NCI-H1105 treated with DMSO at 0.1 percent for 48 hours (cell line): ENCODE measurements at regions not wholly inside any gene's neighbourhood (a gene's known extent, or its start where the extent isn't known, plus 50 kb on each side); places are given as distances from the start of the nearest gene placed in this dataset.
A peak's percentile ranks its signal among the peaks of the same experiment; 100 is the strongest.
"Not testable (repeated sequence)": the region's sequence is repeated elsewhere in the genome, so short reads cannot be mapped to it uniquely, and the experiment has no call there.

Experiments used
- DNase-seq: peaks from one replicate; lab custom pipeline; 2025; lab: John Stamatoyannopoulos, UW

DNA sequence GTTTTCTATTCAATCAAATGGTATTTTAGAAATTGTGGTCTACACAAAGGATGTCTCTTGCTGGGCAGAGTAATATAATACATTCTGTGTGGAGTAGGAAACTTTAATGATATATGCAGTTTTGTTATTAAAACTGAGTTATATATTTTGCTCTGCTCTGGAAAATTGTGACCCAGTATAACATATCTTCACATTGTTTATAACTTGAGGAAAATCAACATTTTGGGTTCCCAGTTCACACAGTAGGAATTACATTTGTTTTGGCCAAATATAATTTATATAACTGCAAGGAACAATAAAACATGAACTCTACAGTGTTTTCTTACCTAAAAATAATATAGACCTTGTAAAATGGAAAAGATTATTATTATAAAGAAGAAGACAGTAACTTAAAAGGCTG lies 372.4 kb downstream of the OSR1 start:
- no peak for DNase-seq

DNA sequence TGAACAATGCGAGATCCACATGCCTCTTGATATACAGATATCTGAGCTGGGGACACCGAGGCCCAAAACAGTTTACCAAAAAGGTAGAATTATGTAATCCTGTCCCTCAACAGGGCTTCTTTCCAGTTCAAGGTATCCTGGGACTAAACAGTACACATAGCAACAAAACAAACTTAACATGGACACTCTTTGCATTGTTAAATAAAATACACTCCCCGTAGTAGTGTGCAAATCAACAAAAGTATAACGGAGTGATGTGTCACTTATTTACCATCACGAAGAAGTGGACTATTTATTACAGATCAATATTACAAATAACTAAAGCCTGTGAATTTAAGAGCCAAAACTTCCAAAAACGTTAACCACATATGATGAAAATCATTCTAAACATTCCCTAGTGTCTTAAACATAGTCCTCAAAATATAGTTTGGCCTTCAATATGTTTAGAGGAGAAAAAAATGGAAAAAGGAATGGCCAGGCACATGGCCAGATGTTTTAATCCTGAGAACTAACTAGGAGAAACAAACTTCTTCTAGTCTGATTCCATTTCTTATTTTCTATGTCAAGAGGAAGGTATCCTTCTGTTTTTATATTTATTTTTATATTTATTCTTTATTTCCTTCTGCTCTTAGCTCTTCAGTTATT lies 377.5 kb downstream of the OSR1 start:
- DNase-seq: no peak

DNA sequence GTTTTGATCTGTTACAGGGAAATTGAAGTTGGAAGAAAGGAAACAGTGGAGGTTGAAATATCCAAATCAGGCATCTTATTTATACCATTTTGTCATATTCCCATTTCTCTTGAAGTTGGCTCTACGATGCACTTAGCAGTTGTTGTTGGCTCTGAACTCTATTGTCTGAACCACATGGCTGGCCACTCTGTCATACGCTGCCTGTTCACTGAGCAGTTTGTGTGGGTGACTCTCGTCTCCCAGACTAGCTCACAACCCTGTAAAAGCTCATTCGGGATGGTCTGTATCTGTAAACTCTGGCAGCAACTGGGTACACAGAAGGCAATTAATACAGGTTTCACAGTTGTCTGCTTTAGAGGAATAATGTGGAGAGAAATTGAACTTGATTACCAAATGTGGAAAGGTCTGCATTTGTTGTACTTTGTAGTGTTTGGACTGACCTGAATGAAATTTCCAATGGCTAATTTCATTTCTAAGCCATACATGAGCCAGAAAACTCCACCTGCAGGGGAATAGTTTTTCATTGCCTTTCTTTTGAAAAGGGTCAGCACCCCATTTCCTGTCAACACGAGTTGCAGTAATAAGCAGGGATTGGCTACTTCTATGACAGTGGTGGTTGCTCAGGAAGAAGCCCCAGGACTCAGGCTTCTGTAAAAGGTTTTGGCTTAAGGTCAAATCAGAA lies 378.2 kb downstream of the OSR1 start:
- no peak for DNase-seq

DNA sequence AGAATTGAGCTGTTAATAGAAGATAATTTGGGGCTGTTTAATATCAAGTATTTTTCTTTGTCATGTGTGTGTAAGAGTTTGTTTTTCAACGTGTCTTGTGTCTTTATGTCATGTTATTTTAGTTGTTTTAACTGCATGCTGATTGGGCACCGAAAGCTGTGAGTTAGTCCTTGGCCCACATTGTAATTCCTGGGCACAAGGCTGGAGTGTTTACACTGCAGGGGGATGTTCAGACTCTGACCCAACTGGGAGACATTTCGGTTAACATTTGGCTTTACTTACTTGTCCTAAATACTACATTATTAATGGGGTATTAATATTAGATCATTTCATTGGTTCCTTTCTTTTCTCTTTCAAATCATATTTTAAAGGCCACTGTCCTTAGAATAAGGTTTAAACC lies 381.0 kb downstream of the OSR1 start:
- DNase-seq: no peak

DNA sequence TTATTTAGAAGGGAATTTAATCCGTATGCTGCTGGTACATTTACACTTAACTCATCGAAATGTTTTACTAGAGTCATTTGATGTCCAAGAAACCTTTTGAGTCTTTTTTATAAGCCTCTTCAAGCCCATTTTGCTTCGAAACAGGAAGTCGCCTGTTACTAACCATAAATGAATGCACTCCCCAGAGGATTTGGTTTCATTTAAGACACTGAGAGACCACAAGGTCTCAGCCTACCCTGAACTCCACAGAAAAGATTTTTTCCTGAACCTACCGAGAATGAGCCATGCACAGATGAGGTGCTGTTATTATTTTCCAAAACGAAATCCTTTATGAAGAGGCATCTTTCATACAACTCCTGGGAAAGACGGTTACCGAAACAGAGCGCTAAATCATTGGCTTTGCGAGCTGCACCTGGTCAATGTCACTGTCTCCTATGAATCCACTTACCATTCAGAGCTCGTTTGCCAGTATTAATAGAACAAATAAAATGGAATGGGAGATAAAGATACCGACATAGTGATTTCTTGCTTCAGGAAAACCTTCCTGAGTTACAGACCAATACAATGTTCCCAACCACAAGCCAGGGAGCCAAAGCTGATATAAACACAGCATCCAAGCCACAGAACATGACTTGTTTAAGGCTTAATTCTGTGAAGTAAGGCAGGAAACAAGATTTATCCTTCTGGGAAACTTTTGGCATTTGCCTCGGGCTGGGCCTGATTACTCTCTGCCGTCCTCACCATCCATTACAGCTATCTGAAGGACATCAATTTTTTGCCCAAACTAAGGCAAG lies 382.1 kb downstream of the OSR1 start:
- peak; percentile 14 for DNase-seq

DNA sequence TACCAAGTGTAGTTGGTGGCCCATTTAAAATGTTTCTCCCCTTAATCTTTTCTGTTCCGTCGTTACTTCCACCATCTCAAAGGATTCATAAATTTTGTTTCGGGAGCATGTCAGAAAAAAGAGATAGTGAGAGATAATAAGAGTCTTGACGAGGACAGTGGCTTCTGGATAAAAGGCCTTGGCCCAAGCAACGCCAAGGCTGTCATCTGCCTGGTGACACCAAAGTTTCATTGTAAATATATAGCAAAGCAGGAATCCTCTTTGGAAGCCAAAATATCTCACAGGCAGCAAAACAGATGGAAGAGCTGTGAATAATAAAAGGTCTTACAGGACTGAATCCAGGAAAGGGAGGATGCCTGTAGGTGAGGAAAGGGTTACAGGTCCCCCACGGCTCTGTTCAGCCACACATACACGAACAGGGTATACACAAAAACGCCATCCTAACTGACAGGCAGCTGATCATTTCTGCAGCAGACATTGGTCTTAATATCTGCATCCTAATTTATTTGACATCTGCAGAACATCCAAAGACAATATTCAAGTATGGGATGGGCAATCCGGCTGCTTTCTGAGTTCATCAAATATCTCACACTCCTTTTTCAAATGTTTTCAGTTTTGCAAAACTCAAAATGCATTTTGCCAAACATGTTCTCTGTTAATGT lies 382.8 kb downstream of the OSR1 start:
- DNase-seq: no peak

DNA sequence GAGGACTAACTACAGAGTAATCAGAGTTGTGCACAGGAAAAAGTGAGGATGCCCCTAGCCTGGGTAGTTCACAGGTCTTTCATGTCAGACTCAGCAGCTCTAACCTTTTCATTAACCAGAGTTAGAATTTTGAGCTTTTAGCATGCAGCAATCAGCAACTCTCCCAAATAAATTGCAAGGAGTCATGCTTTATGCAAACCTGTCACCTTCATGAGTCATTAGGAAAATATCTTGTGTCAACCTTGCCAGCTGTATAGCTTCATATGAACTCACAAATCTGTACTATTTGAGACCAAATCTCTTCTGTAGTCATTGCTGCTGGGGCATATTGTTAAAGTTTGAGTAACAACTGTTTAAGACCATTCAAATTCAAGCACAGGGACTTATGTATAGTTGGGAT lies 382.3 kb upstream of the NT5C1B start:
- no peak for DNase-seq

DNA sequence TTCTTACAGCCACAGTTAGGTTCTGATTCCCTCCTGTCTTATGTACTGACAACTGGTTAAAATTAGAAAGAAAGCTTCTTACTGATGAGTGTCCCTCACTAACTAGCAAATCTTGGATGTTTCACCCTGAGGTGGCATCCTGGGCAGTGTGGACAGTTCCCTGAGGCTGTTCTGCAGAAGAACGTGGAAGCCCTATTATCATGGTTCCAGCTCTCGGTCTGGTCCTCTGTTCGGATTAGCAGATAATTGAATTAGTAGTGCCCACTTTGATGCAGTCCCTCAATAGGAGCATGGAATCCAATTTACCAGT lies 381.7 kb upstream of the NT5C1B start:
- DNase-seq: no peak

DNA sequence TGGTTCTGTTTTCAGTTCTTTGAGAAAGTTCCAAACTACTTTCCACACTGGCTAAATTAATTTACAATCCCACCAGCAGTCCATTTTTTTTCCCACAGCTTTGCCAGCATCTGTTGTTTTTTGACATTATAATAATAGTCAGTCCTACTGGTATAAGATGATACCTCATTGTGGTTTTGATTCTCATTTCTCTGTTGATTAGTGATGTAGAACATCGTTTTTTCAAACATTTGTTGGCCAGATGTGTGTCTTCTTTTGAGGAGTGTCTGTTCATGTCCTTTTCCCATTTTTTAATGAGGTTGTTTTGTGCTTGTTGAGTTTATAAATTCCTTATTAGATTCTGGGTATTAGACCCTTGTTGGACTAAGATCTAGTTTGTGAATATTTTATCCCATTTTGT lies 376.8 kb upstream of the NT5C1B start:
- no peak for DNase-seq

DNA sequence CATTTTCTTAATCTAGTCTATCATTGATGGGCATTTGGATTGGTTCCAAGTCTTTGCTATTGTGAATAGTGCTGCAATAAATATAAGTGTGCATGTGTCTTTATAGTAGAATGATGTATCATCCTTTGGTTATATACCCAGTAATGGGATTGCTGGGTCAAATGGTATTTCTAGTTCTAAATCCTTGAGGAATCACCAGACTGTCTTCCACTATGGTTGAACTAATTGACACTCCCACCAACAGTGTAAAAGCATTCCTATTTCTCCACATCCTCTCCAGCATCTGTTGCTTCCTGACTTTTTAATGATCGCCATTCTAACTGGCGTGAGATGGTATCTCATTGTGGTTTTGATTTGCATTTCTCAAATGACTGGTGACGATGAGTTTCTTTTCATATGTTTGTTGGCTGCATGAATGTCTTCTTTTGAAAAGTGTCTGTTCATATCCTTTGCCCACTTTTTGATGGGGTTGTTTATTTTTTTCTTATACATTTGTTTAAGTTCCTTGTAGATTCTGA lies 374.4 kb upstream of the NT5C1B start:
- DNase-seq: not testable (repeated sequence)

DNA sequence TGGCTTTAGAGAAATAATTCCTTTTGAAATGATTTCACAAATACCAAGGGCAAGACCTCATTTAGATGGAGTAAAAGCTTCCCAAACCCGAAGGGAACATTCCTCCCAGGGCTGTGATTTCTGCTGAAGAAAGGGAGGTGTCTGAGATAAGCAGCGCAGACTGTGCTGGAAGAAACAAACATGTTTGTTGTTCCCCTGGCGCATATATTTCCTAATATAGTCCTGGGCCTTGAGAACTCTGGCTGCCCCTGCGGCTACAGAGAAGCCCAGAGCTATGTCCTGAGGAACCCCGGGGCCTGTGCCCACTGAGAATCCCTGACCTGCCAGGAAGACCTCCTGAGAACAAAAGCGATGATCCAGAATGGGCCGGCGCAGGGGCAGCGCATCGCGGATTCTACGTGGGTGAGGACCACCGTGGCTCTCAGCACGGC lies 372.6 kb upstream of the NT5C1B start:
- DNase-seq: no peak

DNA sequence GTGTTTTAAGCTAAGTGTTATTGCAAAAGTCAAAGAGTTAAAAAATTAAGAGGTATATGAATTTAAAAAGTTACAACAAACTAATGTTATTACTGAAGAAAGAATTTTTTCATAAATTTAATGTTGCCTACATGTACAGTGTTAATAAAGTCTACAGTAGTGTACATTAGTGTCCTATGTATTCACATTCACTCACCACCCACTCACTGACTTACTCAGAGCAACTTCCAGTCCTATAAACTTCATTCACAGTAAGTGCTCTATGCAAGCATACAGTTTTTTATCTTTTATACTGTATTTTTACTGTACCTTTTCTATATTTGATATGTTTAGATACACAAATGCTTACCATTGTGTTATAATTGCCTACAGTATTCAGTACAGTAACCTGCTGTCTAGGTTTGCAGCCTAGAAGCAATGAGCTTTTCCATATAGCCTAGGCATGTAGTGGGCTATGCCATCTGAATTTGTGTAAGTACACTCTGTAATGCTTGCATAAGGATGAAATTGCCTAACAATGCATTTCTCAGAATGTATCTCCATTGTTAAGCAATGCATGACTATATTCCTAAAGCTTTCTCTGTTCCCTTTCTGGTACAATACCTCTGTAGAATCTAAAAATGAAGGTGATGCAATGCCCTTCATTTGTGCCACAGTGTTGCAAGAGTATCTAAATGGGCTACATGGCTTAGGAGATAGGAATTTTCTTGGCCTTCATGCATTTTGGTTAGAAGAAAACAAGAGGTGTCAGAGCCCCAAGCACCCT lies 370.8 kb upstream of the NT5C1B start:
- no peak for DNase-seq

DNA sequence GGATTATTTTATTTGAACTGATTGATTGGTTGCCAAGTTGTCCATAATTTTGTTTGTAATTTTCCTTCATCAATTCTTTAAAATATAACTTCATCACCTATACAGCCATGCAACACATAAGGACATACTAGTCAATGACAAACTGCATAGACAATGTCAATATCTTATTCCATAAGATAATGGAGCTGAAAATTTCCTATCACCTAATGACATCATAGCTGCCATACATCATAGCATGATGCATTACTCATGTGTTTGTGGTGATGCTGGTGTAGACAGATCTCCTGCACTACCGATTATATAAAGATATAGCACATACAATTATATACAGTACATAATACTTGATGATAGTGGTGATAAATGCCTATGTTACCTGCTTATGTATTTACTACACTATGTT lies 369.8 kb upstream of the NT5C1B start:
- DNase-seq: no peak

DNA sequence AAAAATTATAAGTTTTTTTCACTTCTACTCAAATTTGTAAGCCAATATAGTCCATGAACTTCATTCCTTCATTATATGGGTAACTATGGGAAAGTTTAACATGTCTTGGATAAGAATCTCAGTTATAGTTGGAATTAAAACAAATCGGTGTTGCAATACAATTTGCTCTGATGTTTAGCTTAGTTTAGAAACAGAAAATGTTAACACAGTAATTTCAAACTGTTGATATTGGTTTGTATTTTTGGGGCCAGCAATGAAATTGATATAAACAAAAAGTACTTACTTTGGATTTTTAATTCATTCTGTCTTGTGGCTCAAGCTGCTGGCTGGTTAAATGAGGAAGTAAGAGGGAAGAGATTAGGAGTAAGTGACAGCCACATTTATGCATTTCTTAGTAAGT lies 368.5 kb upstream of the NT5C1B start:
- no peak for DNase-seq

DNA sequence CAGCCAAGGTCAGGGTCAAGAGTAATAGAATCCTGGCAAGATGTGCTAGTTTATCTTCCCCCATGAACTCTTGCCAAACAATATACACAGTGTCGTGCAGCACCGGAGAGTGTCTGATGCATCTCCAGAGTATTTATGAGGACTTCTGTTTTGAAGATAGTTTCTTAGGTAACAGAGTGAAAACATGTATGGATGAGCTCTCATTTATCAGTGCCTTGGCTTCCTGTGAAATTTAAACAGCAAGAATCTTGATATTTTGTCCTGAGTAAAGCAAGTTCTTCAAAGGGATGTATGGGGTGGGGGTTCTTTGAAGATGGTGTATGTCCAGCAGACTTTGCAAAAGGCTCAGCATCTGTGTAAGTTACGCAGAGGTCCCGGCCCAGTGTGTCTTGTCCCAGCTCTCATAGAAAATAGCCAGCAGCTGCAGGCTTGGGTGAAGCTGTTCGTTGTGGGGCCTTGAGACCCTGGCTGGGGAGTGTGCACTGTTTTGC lies 361.0 kb upstream of the NT5C1B start:
- DNase-seq: no peak

DNA sequence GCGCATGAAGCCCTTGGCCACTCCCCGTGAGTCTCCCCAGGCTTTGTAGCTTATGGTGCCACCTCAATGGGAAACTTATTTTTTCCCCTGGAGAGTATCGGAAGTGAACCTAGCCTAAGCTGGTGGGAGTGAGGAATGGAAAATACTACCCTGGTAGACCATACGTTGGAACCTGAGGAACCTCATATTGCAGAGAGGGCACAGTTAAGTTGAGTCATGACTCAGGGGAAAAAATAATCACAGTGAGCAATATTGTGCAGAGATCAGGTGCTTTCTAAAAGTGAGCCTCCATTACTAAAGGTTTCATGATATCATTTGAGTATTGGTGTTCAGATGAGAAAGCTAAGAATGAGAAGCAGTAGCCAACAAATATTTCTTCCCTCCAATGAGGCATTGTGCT lies 360.5 kb upstream of the NT5C1B start:
- no peak for DNase-seq

DNA sequence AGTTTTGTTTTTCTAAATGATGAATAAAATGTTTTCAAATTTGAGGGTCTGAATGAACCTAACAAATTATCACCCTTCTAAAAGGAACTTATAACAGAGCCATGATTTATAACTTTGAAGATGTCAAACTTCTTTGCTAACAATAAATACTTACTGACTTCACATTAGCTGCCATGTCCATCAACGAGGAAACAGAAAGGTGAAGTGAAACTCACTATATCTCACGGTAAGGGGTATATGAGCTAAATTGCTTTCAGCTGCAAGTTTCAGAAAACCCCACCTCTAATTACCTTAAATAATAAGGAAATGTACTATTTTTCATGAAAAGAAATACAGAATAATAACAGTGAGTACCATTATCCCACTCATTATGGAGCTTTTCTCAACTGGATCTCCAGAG lies 350.8 kb upstream of the NT5C1B start:
- DNase-seq: no peak

DNA sequence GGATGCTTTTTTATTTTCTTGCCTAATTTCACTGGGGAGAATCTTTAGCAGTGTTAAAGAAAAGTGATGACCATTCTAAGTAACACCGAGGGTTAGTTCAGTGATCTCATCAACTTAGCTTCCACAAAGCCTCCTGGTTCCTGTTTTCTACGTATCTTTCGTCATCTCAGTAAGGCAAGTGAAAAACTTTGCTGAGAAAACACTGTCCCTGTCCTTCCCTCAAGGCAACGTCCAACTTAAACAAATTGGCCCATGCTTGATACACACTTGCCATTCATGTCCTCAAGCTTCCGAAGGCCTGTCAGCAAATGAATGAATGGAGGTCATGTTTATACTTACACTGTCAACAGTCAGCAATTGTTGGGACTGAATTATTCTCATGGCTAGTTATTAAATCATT lies 350.4 kb upstream of the NT5C1B start:
- not testable (repeated sequence) for DNase-seq

DNA sequence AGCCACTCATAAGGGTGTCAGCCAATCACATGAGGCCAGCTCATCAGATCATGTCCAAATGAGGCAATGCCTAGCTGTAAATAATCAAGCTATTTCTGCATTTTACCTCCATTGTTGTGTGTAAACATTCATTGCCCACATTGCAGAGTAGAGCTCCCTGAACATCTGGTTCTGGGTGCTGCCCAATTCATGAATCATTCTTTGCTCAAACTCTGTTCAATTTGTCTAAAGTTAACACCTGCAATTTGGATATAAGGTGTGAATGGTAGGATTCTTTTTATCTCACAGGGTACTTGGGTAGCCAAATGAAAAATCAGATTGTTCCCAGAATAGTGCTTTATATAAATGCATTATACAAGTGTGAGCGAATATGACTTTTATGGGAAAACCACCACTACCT lies 345.5 kb upstream of the NT5C1B start:
- DNase-seq: no peak

DNA sequence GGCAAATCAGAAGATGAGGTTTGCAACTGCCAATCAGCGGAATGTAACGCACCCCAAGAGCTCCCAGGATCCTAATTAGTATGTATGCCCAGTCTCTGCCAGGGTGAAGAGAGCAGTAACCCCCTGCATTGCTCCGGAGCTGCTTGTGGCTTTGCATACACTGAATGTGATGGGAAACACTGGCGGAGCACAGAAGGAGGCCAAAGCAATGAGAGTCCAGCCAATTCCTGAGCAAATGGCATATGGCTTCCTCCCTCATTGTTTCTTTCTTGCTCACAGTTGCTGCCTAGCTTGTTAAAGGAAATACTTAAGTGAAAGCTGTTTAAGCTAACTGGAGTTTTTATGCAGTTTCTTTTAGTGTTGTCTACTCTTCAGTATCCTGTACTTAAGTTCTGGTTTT lies 343.5 kb upstream of the NT5C1B start:
- no peak for DNase-seq

DNA sequence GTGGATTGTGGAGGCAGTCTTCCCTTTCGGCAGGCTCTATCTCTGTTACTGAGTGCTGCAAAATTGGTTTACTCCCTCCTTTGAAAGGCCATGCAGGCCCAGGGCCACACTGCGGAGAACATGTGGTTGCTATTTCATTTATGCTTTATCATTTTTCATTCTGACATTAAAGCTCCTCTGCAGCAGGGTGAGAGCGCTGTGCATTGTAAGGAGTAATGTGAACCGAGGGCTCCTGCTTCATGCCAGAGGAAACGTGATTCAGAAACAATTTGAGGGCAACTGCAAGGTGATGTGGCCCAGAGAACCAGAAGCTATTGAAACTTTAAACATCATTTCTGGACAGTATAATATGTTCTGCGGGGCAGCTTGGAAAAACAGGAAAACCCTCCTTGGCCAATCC lies 341.6 kb upstream of the NT5C1B start:
- no peak for DNase-seq
